Posterior cingulate gyrus (tissue), 11 donors: ENCODE measurements at regions not wholly inside any gene's neighbourhood (a gene's known extent, or its start where the extent isn't known, plus 50 kb on each side); places are given as distances from the start of the nearest gene placed in this dataset.
"Not testable (repeated sequence)": the region's sequence is repeated elsewhere in the genome, so short reads cannot be mapped to it uniquely, and the experiment has no call there.

ENCODE experiments used
- DNase-seq, 10 donors: peaks; one replicate each; pipeline versions ENCODE4 v3.0.0 to v3.0.0-alpha.2; 2020 to 2021; ENCODE audit warnings: mixed read lengths in 3 of 10
- intact Hi-C: fragments of 100-400 bp; cut with DNase I; formaldehyde crosslinking; loops from one replicate; pipeline ENCODE4 v1.15.1; 2023

DNA sequence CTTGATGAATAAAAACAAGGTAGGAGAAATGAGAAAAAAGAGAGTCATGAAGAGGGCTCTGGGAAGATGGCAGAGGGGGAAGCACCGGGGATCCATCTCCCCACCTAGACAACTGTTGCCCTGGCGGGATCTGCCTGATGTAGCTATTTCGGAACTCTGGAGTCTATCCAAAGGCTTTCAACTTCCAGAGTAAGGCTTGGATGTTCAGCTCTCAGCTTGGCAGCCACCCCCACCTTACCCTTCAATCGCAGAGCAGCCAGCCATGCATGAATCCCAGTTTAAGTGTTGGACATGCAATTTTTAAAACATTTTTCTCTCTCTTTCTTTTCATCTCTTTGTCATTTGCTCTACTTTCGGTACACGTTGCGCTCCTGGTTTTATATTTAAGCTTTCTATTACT lies 275.9 kb upstream of the EXOC2 start:
- intact Hi-C loops = no loop called here
- DNase-seq = peak in 3 of 10 donors; percentile 8 to 74 (median 13)

DNA sequence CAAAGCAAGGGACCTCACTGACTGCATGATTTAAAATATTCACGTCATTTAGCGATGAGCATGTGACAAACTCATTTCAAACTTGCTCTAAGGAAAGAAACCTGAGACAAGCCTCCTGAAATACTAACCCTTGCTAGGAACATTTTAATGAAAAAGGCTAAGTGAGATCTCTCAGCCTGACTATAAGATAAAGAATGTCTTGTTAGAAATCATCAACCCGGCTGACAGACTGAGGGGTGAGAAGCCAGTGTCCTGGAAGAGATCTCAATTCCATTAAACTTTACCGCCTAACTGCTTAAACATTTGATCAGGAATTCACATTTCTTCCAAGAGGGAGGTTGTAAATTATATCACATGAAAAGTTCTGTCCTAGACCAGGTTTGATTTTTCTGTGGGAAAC lies 274.8 kb upstream of the EXOC2 start:
- intact Hi-C loops = no loop called here
- no peak for DNase-seq

DNA sequence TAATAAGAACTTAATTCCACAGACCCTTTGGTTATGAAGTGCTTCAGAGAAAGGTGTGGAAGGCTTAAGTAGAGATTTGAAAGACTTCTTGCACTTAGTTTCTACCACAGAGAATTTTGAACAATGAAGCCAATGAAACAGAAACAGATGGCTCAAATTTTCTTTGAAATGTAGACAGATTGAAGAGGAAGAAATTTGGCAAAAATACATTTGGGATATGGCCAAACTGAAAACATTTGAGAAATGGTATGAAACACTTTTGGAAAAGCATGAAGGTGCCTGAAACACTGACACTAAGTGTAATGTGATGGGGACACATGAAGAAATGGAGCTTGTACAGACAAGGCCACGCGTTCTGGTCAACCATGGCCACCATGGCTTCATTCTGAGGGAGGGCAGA lies 272.4 kb upstream of the EXOC2 start:
- no peak for DNase-seq
- intact Hi-C loops = no loop called here

DNA sequence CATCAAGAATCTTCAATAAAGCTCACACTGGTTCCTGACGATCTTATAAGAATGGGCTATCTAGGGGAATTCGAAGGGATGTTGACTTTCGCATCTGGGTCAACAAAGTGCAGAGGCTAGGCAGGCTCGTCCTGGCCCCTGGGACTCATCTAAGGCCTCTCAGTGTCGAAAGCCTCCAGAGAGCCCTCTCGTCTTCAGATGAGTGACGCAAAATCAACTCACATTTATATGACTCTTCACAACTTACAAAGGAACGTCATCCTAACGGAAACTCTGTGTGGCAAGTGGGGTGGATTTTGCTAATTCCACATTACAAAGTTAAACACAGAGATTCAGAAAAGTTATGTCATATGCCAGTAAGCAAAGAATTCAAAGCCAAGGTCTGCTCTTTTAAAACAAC lies 270.5 kb upstream of the EXOC2 start:
- intact Hi-C loops = no loop called here
- DNase-seq = no peak

DNA sequence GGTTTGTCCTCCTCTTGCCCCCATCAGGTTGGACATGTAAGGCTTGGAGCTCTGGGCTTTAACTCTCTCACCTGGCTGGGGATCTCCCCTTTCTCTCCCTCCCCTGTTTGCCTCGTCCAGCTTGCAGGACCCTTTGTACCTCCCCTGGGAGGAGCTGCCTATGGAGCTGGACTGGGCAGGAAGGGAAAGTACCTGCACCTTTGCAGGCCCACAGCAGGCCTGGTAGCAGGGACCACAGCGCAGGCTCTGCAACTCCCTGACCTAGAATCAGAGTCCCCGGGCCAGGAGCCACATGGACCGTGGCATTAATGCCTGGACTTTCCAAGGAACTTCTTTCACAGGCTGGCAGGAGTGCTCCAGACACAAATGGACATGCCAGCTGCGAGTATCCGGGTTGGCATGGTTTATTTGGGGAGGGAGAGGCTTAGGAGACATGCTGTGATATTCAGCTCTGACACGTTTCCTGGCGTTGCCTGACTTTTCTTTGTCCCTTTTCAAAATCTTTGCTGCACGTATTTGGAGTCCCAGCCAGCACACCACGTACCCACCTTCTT lies 268.5 kb upstream of the EXOC2 start:
- intact Hi-C loops = no loop called here
- DNase-seq = peak in 2 of 10 donors; percentile 64 to 76

DNA sequence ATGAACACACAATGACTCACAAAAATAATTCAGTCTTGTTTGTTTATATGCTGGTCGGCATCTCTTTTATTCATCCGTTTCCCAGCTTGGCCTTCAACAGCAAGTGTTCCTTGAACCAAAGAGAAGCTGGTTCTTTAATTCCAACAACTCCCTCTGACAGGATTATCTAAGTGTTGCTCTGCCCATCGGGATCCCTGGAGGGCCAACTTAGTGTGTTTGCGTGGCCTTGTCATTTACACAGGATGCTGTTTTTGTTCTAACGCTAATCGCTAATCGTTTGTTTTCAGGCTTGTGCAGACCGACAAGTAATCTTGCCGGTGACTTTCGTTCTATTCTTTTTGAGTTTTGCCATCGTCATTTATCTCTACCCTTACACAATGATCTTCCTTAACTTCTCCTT lies 267.4 kb upstream of the EXOC2 start:
- intact Hi-C loops = no loop called here
- DNase-seq = no peak

DNA sequence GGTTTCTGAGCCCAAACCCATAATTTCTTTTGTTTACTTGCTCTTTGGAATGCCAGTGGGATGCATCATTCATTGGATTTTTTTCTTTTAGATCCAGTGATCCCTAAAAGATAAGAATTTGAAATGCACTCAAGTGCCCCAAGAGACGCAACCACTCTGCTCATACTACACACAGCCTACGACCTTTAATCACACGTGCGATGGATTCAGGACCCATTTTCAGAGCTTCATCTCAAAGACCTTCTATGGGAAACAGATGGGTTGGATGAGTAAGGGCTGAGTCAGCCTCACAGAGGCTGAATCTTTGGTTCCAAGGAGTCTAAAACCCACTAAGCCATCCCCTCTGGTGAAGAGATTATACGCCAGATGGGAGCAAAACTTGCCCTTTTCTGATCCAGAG lies 265.5 kb upstream of the EXOC2 start:
- no peak for DNase-seq
- intact Hi-C loops = no loop called here

DNA sequence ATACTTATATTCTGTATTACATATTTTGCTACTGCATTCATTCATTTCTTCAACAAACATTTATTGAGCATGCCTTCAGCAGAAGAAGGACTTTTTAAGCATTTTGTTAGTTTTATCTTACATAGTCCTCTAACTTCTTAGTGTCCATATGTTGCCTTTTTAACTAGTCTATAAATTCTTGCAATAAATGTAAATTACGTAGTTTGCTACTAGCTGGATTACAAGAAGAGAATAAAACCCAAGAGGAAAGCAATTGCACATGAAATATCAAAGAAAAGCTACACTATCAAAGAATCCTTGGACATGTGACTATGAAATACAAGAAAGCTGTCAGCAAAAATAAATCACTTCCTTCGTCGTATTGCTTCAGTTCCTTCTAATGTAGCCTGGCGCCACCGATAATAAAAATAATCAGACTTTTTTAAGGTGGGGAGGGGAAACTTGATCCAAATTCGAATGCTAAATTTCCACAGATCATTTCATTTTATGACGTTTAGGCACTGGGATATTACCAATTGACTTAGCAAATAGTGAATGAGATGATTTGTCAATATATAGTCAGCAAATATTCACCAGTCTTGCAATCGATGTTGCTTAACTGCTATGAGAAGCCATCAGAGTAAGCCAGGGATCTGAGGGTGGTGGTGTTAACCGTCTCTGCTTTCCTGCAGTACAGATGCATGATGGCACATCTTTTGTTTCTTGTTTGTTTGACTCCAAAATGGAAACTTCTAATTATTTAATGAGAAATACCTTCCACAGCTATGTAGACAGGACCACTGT lies 258.7 kb upstream of the EXOC2 start:
- intact Hi-C loops = no loop called here
- no peak for DNase-seq

DNA sequence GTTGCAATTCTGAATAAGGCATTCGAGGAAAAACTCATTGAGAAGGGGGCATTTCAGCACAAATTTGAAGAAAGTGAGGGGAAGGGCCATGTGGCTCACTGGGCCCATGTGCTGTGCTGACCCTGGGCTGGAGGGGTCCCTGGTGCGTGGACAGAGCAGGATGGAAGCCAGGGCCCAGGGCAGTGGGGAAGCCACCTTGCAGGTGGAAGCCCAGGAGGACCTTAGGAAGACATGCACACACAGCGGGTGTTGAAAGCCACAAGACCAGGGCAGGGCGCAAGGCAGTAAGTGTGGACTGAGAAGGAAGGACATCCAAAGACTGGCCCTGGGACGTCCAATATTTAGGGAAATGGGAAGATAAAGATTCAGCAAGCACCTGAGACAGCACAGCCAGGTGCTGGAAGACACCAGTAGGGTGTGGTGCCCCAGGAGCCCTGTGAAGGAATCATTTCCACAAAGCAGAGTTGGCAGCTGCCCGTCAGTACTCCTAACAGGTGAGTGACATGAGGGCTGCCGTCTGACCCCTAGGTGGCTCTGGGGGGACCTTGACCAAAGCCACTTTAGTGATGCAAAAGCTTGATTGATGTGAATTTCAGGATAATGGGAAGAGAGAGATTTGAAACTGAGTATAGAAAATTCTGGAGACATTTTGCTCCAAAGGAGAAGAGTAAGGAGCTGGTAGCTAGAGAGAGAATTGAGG lies 254.4 kb upstream of the EXOC2 start:
- no peak for DNase-seq
- intact Hi-C loops = no loop called here

DNA sequence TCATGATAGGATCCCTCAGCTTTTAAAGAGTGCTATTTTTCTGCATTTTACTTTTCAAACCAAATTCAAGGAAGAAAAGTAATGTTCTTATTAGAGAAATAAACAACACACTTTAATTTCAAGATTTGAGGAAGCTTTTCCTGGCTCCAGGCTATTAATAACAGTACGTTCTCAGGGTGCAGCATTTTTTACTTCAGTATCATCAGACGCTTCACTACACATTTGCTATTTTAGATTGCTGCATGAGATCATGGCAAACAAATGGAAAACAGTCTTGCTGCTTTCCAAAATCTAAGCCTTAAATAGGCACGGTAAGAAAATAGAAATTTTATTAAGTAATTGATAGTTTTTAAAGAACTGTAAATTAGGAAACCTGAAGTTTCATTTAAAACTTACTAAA lies 253.6 kb upstream of the EXOC2 start:
- no peak for DNase-seq
- intact Hi-C loops = no loop called here

DNA sequence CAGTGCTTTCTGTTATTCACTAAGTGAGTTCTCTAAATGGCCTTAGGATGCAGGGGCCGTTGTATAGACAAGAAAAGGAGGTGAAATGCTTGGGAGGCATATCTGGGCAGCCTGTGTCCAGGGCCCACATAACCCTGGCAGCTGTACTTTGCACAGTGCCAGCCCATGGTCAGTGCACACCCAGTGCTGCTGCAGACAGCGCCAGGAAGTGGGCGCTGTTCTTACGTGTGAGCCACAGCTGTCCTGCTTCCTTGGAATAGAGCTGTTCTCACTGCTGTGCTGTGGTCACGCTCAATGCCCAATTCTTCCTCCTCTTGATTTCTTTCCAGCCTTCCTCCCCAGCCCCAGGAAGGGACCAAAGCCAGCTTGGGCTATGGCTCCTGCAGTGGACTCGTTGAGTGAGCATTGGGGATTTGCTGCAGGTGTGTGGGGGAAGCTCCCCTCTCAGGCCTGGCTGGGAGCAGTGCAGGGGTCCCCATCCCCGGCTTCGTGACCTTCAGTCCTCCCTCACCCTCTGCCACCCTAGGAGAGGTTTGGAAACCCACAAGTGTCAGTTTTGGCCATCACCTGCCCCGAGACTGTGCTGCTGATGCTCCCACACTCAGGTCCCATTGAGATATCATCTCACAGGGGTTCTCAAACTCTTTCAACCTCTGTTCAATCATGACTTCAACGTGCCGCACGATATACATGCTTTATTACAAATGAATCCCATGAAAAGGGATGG lies 246.8 kb upstream of the EXOC2 start:
- no peak for DNase-seq
- intact Hi-C loops = no loop called here

DNA sequence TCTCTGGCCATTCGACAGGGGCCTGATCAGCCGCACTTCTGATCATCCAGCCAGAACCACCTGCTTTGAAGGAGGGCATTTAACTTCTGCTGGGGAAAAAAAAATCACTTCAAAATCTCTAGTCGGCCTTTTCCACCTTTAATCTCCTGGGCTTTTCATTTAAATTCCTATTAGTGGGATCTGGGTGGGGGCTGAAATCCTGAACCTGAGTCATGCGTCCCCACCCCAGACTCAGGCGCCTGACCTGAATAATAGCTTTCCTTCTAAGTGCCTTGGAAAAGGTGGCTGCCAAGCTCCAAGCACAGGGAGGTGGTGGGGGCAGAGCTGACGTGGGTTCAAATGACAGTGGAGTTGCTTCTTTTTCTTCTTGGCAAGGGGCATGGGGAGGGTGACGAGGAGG lies 246.0 kb upstream of the EXOC2 start:
- DNase-seq = no peak
- intact Hi-C loops = no loop called here

DNA sequence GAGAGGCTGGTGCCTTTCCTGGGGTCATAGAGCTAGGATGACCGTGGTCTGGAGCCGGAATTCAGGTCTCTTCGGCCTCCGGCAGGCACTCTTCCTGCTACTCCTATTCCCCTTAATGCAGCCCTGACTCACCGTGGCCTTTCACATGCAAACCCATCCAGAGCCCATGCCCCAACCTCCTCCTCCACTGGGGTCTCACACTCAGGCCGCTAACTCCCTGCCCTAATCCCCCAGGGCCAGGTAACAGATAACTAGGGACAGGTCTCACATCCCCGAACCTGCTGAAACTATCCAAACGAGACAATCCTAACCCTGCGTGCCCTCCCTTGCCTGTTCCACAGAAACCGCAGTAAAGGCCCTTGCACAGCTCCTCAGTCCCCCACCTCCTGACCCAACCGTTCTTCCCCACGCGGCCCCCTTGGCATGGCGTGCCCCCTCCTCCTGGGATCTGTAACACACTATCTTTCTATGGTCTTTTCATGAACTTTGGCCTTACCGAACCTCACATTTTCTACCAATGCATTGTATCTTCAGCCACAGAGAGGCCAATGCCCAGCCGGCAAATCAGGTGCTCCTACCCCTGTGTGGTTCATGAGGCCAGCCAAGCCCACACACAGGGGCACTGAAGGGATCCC lies 245.4 kb upstream of the EXOC2 start:
- intact Hi-C loops = no loop called here

DNA sequence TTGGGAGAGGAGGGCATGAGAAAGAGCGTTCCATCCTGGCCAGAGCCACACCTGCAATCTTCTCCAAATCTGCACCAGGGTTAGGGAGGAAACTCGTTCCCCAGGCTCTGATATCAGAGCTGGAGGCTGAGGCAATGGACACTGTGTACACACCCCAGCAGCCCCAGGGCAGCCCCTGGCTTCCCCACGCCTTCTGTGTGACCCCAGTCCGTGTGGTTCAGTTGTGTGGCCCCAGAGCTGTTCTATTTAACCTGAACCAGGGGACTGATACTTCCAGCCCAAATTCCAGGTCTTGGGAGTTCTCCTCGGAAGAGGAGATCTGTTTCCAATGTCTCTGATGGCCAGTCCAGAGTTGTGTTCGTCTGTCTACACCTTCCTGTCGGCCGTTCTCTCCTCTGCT lies 242.6 kb upstream of the EXOC2 start:
- DNase-seq = no peak
- intact Hi-C loops = no loop called here

More for the DNA sequence above, 245.4 kb upstream of the EXOC2 start:
- DNase-seq = no peak

DNA sequence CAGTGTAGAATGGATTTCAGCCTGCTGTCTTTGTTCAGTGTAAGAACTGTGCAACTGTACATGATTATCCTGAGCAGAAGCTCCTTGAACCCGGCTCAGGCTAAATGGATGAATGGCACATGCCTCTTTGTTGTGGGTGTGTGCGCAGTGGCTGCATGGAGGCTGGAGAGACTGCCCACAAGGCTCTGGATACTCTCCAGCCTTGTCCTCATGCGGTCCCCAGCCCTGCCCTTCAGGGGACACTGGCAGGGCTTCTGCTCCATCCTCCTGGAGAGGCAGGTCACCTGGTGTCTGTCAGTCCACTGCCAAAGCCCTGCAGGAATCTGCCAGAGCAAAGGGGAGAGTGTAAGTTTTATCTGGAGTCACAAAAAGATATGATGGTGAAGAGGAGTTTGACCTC lies 241.7 kb upstream of the EXOC2 start:
- intact Hi-C loops = no loop called here
- no peak for DNase-seq

DNA sequence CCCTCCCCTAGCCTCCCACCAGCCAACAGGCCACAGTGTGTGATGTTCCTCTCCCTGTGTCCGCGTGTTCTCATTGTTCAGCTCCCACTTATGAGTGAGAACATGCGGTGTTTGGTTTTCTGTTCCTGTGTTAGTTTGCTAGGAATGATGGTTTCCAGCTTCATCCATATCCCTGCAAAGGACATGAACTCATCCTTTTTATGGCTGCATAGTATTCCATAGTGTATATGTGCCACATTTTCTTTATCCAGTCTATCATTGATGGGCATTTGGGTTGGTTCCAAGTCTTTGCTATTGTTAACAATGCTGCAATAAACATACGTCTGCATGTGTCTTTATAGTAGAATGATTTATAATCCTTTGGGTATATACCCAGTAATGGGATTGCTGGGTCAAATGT lies 239.0 kb upstream of the EXOC2 start:
- DNase-seq, intact Hi-C loops: not testable (repeated sequence)

DNA sequence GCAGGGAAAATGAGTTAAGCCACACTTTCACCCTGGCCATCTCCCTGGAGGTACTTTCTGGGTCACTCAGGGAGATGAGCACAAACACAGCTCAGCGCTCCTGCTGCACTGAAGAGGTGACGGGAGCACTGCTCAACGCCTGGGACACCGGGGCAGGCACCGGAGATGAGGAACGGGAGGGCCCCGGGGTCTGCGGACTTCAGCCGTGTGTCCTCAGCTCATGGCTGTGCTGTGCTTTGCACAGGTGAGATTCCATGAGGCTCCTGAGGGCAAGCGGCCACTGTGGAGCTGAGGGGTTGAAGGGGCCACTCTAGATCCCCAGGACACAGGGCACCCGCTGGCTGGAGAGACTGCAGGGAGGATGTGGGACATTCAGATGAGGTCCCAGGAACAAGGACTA lies 234.2 kb upstream of the EXOC2 start:
- intact Hi-C loops = no loop called here
- no peak for DNase-seq

DNA sequence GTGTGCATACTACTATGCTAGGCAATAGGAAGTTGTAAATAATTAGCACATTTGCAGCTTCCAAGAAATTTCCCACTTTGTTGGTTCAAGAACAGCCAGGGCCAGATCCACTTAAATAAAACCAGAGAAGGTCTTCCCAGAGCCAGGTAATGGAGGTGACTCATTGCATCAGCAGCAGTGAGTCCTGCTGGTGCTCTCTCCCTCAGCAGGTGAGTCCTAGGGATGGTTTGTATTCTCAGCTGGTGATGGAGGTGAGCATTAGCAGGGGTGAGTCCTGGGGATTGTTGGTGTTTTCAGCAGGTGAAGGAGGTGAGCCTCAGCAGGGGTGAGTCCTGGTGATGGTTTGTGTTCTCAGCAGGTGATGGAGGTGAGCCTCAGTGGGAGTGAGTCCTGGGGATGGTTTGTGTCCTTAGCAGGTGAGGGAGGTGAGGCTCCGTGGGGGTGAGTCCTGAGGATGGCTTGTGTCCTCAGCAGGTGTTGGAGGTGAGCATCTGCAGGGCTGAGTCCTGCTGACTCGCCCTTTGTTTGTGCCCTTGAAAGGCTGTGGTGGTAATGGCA lies 232.8 kb upstream of the EXOC2 start:
- intact Hi-C loops = no loop called here
- DNase-seq = no peak

DNA sequence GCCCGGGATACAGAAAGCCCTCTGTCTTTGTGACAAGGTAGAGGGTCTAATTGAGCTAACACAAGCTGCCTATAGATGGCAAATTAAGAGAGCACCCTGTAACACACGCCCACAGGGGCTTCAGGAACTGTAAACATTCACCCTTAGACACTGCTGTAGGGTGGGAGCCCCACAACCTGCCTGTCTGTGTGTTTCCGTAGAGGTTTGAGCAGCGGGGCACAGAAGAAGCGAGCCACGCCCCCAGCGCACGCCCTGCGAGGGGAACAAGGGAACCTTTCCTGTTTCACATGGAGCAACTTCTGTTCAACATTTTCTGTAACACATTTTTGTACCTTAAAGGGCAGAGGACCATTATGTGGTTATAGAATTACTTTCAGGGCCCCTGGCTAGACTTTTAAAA lies 231.7 kb upstream of the EXOC2 start:
- intact Hi-C loops = no loop called here
- DNase-seq = no peak

DNA sequence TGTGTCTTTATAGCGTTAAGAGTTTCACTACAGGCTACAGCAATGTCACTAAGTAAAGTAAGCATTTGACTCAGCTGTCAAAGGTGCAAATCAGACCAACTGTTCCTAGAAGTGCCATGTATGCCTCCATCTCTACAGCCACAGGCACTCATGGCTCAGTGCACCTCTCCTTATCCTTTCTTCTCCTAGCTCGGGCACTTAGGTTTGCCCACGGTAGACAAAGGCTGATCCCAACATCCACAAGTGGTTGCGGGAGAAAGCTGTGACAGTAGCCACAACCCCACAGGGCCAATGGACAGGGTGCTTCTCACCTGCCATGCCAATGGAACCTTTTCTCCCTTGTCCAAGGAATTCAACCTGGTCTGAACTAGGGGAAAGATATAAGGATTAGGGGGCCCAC lies 228.5 kb upstream of the EXOC2 start:
- no peak for DNase-seq
- intact Hi-C loops = no loop called here

DNA sequence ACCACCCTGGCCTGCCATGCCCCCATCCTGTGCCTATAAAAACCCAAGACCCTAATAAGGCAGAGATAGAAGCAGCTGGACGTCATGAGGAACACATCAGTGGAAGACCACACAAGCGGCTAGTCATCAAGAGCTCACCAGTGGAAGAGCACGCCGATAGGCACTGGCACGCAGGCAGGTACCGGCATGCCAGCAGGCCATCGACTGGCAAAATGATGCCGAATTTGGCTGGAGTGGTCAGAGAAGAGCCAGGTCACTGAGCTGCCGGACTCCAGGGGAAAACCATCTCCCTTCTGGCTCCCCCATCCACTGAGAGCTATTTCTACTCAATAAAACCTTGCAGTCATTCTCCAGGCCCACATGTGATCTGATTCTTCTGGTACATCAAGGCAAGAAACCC lies 227.6 kb upstream of the EXOC2 start:
- intact Hi-C loops = no loop called here
- no peak for DNase-seq
